Activated CD4-positive, CD25-positive, alpha-beta regulatory T cell treated with anti-CD3 and anti-CD28 coated beads, Interleukin-2, amount 50 U/mL, for 72 hours (primary cell): ENCODE measurements at regions not wholly inside any gene's neighbourhood (a gene's known extent, or its start where the extent isn't known, plus 50 kb on each side); places are given as distances from the start of the nearest gene placed in this dataset.
"Not testable (repeated sequence)": the region's sequence is repeated elsewhere in the genome, so short reads cannot be mapped to it uniquely, and the experiment has no call there.

Experiments used
- DNase-seq: peaks from one replicate; pipeline ENCODE4 v3.0.0; 2021

DNA sequence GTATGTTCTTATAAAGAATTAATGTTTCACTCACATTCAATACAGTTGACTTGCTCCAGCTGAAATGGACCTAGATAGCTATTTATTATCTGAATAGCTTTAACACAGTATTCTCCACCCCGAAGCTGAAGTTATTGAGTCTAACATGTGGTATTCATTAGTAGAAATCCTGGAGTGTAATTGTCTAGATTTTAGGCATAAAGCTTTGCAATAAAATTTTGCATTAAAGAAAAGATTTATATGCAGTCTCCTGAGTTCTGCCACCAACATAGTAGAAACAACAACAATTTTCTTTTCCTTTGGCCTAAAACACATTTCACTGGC is 90.2 kb upstream of the DCLK2 start:
- DNase-seq = no peak

DNA sequence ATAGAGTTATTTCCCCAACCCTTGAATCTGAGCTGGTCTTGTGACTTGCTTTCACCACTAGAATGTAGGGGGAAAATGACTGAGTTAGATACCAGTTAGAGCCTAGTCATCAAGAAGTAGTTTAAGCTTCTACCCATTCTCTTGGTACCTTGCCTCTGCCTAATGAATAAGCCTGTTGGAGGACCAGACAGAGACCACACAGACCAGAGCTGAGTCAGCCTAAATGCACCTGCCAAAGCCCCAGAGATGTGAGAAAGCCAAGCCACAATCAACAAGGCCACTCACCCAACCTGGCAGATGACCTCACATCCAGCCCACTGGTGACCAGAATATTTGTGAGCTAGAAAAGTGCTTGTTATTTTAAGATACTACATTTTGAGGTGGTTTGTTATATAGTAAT is 85.2 kb upstream of the DCLK2 start:
- no peak for DNase-seq

DNA sequence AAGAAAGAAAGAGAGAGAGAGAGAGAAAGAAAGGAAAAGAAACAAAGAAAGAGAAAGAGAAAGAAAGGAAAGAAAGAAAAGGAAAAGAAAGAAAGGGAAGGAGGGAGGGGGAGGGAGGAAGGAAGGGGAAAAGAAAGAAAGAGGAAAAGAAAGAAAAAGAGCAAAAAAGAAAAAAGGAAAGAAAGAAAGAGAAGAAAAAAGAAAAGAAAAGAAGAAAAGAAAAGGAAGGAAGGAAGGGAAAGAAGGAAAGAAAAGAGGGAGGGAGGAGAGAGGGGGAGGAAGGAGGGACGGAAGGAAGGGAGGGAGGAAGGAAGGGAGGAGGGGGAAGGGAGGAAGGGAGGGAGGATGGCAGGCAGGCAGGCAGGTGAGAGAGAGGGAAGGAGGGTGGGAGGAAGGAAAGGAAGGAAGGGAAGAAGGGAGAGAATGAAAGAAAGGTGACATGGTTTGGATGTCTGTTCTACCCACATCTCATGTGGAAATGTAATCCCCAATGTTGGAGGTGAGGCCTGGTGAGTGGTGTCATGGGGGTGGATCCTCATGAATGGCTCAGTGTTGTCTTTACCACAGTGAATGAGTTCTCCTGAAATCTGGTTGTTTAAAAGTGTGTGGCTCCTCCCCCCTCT is 83.0 kb upstream of the DCLK2 start:
- no peak for DNase-seq

DNA sequence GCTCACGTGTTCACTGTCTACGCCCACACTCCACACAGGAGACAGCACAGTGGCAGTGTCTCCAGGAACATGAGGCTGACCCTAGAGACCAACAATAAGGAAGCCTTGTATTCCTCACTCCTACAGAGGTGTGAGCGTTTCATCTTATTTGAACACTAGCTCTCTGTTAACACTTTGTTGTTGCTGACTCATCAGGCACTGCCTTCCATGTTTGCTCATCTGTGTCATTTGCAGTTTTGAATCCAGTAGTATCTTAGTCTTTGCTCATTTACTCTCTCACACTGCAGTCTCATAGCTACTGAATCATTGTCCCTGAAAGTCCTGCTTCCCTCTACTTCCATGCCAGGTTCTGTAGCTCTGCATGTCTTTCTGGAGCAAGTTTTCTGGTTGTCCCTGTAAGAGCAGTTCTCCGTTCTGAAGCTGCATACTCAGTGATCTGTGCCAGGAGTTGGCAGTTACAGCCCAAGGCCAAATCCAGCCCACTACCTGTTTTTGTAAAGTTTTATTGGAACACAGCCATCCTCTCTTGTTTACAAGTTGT is 80.3 kb upstream of the DCLK2 start:
- DNase-seq = no peak

DNA sequence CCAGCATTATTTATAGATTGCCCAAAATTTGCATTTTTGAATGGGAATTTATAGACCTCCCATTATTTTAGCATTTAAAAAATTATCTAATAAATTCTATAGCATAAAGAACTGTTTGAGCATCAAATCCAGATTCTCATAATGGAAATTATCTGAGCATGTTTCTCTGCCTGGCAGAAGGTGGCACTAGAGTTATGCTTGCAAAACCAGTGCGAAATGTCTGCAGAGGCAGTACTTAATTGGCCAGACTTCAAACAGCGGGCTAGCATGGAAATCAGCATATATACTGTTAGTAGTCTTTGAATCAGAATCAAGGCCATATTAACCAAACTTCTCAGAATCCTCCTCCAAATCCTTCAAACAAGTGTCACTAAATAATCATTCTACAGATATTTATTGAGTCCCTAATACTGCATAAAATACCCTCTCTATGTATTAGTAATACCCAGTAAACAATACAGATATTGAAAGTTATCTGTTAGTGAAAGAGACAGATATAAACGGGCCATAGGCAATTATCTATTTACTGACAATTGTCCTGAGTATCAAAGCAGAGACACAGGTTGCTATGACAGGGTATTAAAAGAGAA is 78.7 kb upstream of the DCLK2 start:
- DNase-seq = no peak

DNA sequence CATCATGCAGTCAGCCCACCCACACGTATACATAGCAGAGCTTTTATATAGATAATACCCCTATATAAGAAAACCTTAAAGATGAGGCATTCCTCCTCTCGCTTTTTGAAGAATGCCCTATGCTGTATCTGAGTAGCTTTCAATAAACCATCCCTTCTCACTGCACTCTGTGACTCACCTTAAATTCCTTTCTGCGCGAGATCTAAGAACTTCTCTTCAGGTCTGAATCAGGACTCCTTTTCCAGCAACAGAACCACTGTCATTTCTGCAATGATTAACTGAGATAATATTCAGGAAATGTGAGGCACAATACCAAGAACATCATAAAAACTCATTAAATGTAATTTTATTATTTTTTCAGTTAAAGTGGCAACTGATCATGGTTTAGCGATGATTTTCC is 76.4 kb upstream of the DCLK2 start:
- DNase-seq = no peak

DNA sequence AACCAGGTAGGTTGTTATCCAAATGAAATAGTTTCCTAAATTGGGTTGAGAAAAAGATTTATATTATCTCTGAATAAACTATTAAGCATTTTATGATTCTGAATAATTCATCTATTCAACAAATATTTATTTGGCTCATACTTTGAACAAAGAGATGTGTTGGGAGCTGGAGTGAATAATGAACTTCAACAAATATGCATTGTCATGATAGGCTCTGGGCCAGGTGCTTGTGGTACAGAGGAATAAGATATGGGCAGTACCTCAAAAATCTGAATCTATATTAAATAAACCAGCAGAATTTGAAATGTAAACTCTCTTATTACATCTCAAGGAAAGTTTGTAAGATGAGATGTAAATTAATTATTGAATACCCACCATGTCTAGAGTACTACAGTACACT is 75.7 kb upstream of the DCLK2 start:
- no peak for DNase-seq

DNA sequence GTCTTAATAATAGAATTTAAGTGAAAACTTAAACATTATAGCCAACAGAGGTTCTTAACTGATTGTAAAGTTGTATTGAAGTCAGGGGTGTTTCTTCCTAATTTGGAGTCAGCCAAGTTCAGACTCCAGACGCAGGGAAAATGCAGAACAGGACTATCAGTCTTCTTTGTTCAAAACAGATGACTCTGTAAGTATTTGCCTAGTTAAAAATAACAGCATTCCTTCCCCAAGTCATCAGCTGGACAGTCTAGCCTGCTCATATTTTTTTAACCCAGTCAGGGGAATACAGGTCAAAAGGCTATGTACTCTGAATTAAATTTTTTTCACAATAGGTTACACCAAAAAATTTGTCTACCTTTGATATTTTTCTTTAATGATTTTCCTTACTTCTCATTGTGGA is 73.8 kb upstream of the DCLK2 start:
- DNase-seq = no peak

DNA sequence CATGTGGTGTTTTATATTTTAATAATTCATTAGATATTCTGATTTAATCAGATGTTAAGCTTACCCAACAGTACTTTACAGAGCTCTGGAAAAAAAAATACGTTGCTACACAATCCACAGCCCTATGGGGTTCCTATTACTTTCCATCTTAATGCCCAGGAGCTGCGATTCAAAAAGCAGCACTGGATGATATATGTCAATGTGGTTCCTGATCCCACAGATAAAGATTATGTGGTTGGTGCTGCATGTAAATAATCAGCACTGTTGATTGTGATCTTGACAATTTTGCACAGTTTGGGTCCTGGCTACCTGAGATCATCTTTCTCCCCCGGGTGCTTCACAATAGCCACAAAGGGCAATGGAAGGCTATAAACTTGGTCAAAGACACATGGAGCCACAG is 72.7 kb upstream of the DCLK2 start:
- no peak for DNase-seq

DNA sequence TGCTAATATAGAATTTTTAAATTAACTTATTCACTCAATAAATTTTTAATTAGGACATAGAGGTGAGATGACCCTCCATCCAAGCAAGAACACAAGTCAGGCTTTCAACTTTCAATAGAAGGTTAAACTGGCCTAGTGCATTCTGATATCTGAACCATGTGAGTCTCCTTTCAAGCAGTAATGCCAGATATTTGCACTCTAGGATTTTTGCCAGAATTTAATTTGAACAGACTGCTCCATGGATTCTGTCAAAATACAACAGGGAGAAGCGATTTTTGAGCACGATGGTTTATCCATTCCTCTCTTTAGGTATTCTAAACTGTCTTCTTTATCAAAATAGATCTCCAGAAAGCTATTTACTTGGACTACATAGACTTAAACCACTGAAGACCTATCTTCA is 72.0 kb upstream of the DCLK2 start:
- DNase-seq = no peak

DNA sequence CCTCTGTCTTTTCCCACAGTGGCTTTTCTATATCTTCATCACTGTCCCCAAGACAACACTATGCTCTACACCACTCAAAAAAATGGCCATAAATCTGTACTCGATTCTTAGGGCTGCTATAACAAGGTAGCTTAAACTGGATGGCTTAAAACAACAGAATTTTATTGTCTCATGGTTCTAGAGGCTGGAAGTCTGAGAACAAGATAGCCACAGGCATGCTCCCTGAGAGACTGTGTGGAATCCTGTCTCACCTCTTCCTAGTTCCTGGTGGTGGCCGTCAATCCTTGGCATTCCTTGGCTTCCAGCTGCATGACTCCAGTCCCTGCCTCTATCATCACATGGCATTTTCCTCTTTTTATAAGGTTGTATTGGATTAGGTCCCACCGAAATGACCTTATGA is 70.7 kb upstream of the DCLK2 start:
- DNase-seq = no peak

DNA sequence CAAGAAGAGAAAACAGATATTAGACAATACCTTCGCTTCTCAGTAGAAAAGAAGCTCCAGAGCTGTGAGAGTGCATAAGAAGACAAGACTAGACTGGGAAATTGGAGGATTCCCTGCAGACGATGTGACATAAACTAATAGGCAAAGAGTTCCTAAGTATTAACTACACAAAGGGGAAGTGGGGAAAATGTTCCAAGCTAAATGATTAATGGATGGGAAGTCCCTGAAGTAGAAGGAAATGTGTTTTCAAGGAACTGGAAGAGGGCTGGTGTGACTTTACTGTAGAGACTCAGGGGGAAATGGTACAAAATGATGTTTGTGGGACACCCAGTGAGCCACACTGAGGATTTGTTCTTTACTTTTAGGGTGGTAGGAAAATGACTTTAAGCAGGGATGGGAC is 69.7 kb upstream of the DCLK2 start:
- DNase-seq = no peak

DNA sequence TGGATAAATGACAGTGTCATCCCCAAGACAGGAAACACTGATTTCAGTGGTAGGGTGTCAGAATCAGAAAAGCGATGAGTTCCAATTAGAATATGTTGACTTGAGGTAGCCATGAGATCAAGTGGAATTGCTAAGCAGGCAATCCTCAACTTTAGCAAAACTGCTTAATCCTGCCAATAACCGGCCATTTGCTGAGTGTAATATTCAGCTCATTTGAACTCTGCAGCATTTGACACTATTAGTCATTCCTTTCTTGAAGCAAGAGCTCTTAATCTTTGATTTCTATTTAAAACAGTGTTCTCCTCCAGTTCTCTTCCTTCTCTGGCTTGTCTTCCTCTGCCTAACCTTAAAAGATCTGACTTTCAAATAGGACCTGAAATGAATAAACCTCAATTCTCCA is 68.7 kb upstream of the DCLK2 start:
- DNase-seq = no peak

DNA sequence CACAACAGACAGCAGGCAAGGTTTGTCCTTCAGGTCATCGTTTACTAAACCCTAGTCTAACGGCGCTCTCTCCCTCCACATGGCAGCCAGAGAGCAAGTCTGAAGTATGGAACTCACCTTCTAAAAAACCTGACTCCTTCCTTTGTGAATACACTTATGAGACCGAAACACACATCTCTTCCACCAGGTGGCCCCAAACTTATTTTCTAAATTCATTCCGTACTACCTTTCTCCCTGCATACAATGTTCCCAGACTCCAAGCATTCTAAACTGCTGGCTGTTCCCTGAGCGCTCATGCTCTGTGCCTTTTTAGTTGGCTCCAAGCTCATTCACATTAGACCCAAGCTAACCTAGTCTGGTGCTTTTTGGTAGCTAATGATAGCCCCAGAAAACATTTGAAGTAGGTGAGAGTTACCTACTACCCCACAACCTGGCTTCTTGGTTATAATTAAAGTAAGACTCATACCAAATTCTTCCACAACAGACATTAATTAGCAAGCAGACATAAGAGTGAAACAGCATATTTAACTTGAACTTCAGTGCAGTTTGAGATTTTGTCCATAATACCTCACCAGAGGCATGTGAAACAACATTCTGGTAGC is 67.6 kb upstream of the DCLK2 start:
- DNase-seq = no peak

DNA sequence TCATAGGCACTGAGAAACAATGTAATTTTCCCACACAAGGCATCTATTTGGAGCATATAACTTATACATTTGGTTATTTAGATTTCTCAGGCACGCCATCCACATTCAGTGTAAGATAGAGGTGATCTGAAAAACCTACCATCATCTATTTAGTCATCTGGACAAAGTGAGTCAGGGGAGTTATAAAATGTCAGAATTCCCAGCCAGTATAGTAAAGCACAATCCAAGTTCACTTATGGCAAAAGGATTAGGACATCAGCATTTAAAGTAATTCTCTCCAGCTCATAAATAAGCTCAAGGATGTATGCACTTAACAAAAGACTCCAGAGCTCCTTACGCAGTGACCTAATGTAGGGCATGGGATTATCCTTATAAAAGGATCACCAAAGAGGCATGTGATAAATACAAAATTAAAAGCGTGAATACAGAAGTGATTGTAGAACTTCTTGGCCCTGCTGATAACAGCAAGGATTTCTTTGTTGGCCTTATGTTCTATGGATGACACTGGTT is 65.3 kb upstream of the DCLK2 start:
- no peak for DNase-seq

DNA sequence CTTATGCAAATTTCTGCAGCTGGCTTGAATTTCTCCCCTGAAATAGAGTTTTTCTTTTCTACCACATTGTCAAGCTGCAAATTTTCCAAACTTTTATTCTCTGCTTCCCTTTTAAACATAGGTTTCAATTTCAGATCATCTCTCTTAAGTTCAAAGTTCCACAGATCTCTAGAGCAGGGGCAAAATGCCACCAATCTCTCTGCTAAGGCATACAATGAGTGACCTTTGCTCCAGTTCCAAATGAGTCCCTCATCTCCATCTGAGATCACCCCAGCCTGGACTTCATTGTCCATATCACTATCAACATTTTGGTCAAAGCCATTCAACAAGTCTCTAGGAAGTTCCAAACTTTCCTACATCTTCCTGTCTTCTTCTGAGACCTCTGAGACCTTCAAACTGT is 62.3 kb upstream of the DCLK2 start:
- DNase-seq = not testable (repeated sequence)

DNA sequence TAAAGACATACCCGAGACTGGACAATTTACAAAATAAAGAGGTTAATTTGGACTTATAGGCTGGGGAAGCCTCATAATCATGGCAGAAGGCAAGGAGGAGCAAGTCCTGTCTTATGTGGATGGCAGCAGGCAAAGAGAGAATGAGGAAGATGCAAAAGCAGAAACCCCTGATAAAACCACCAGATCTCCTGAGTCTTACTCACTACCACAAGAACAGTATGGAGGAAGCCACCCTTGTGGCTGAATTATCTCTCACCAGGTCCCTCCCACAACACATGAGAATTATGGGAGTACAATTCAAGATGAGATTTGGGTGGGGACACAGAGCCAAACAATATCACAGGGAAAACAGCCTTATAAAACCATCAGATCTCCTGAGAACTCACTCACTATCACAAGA is 61.6 kb upstream of the DCLK2 start:
- not testable (repeated sequence) for DNase-seq

DNA sequence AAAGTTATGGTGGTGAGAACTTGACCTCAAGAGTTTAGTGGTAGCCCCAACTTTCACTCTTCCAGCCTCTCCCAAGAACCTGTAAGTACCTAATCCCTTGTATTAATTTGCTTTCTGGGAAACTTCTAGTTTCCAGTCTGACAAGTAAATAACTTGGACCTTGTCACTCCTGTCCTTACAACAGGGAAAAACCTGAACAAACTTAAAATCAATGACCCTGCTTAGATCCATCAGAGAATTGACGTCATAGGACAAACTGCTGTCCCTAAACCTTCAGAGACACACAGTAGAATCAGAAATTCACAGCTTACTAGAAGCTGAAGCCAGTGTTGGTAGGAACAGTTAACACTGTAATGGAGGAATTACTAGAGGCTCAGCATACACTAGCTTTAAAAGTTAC is 60.0 kb upstream of the DCLK2 start:
- no peak for DNase-seq

DNA sequence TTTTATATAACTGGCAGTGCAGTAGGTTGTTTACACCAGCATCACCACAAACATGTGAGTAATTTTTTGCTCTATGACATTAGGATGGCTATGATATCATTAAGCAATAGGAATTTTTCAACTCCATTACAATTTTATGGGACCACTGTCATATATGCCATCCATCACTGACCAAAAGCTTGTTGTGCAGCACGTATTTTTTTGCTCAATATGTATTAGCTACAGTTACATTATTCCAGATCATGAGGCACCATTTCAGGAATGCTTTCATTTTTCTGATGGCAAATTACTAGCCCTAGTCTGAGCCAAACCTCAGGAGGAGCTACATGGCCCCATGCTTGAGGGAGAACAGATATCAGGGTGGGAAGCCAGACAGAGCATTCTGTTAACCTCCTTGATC is 56.8 kb upstream of the DCLK2 start:
- no peak for DNase-seq

DNA sequence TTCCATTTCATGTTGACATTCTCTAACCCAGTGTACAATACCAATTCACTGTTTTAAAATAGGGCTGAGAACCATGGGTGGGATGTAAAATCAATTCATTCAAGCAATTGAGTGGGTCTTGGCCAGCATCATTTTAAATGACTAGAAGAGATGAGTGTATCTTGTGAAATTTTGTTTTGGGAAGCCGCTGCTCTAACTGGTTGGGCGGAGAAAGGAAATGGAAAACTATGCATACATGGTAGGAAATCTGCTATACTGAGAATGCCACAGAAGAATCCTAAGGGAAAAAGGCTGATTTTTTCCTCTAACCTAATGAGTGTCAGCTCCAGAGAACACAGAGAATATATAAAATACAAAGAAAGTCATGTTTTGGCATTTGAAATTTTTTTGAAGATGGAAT is 54.8 kb upstream of the DCLK2 start:
- no peak for DNase-seq

DNA sequence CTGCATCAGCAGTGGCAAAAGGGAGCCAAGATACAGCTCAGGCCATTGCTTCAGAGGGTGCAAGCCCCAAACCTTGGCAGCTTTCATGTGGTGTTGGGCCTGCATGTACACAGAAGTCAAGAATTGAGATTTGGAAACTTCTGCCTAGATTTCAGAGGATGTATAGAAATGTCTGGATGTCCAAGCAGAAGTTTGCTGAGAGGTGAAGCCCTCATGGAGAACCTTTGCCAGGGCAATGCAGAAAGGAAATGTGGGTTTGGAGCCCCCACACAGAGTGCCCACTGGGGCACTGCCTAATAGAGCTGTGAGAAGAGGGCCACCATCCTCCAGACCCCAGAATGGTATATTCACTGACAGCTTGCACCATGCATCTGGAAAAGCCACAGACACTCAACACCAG is 51.3 kb upstream of the DCLK2 start:
- DNase-seq = not testable (repeated sequence)
